HG03575 (cell line): ENCODE measurements at regions not wholly inside any gene's neighbourhood (a gene's known extent, or its start where the extent isn't known, plus 50 kb on each side); places are given as distances from the start of the nearest gene placed in this dataset.
"Not testable (repeated sequence)": the region's sequence is repeated elsewhere in the genome, so short reads cannot be mapped to it uniquely, and the experiment has no call there.

Source experiments
- ATAC-seq: cut with Tn5 transposase; IDR thresholded peaks from one replicate; pipeline ENCODE4 v1.9.1; 2021; ENCODE audit not compliant: unreplicated experiment, insufficient number of reproducible peaks, low FRiP score; ENCODE audit errors: extremely low read depth

DNA sequence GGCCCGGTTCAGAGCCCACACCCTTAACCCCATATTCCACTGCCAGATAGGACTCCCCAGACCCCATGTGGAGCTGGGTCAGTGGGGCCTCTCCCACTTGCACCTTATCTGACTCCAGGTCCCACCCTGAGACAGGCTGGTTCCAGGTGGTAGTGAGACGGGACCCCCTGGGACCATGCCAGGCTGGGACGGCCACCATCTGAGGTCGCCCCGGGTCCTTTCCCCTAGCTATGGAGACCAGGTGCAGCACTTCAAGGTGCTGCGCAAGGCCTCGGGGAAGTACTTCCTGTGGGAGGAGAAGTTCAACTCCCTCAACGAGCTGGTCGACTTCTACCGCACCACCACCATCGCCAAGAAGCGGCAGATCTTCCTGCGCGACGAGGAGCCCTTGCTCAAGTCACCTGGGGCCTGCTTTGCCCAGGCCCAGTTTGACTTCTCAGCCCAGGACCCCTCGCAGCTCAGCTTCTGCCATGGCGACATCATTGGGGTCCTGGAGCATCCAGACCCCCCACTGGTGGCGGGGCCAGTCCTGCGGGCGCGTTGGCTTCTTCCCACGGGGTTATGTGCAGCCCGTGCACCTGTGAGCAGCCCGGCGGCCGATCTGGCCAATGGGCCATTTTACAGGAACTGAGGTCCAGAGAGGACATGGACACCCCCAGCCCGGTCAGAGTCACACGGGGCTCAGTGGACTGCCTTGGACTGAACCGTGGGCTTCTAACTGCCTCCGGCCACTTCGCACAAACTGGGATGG is 410.5 kb upstream of the CAMK1G start:
- ATAC-seq, result not testable (repeated sequence)

DNA sequence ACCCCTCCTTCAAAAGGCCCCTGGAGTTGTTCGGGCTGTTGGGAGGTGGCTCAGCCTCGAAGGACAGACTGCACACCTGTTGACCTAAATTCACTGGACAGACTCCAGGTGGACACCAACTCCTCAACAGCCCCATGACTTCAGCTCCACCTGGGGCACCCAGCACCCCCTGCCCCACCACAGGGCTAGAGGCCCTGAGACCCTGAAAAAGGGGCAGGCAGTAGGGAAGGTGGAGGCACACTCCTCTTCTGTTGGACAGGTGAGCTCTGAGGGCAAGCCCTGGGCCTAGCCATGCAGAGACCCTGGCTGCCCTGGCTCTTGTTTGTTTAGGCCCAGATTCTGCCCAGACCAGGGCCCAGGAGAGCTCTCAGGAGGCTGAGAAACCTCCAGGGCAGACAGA is 409.7 kb upstream of the CAMK1G start:
- not testable (repeated sequence) for ATAC-seq

DNA sequence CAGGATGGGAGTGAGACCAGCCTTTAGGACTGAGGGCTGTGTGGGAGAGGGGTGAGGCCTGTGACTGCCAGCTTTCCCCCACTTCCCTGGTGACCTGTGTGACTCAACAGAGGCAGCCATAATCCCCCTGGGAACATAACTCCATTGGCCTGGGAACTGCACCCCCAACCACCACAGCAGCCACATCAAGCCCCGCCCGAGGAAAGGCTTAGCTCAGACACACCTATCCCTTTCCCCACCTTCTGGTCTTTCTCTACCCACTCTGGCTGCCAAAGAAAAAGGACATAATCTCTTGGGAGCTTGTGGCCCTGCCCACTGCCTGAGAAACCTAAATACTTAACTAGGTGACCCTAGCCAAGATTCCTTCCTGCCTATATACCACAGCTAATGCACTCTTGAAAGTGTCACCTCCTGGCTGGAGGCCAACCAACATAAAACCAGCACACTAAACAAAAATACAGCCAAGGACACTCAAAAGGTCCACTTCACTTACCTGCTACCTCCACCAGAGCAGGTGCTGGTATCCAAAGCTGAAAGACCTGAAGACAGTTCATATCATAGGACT is 406.6 kb upstream of the CAMK1G start:
- ATAC-seq, result no peak

DNA sequence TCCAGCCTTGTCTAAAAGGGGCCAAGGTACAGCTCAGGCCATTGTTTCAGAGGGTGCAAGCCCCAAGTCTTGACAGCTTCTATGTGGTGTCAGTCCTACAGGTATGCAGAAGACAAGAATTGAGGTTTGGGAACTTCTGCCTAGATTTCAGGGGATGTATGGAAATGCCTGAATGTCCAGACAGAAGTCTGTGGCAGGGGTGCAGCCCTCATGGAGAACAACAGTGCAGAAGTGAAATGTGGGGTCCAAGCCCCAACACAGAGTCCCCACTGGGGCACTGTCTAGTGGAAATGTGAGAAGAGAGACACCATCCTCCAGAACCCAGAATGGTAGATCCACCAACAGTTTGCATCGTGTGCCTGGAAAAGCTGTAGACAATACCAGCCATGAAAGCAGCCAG is 400.3 kb upstream of the CAMK1G start:
- no peak for ATAC-seq

DNA sequence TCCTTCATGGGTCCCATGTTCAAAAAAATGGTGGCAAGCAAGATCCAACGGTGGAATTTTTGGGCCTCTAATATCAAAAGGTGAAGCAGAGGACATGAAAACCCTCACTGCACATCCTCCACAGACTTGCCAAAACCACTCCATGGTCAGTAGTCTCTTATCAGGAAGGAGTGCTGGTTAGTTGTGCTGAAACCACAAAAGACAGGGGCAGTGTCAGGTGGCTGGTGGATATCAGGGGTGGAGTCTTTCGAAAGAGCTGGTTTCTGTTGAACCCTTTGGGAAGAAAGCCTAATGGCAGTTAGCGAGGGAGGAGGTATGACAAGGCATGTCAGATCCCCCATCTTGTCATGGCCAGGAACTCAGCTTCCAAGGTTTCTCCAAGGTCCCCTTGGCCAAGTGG is 395.9 kb upstream of the CAMK1G start:
- no peak for ATAC-seq

DNA sequence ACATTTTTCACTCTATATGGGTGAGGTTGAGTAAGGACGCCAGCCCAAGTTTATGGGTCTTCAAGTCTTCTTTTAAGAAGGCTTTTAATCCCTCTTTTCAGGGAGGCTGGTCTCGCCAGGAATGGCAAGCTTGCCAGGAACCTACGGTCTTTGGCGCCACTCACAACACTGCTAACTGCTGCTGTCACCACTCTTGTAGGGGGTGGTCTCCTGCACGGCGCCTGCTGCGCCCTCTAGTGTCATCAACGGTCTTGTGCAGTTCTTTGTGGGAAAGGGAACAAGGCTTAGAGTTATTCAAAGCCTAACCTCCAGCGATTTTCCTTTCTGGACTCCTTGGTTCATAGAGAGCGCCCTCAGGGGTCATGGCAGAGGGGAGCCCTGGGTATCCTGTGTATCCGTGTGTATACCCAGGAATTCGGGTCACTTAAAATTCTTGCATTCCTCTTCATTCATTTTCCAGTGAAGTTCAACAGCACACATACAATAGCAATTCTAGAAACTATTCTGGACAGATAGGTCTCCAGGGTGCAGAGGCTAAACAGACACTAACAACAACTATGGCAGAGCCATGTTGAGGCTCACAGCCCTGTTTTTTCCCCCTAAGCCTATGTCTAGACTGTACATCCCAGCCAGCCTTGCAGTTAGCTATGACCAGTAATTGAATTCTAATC is 392.8 kb upstream of the CAMK1G start:
- no peak for ATAC-seq

DNA sequence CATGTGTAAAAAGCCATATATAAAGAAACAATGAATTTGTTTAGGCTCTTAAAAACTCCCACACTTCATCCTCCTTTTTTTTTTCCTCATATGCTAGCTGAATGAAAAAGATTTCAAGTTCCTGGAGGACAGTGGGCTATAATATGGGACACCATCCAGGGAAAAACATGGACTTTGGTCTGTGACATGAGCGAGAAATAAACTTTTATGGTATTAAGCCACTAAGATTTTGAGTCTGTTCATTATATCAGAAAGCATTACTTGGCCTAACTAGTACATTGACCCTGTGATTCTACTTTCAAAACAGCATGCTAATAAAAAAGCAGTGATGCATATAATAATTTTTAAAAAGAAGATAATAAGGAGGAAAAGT is 392.3 kb upstream of the CAMK1G start:
- no peak for ATAC-seq

DNA sequence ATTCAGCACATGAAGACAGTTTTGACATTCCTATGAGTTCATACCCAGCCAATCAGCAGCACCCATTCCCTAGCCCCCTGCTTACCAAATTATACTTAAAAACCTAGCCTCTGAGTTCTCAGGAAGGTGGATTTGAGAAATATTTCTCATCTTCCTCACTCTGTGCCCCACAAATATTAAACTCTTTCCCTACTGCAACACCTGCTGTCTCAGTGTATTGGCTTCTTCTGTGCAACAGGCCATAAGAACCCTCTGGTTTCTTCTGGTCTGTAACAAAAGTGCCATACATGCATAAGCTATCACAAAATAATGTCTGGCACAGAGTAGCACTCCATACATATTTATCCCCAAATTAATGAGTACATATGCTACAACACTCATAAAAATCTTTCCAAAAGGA is 387.4 kb upstream of the CAMK1G start:
- ATAC-seq, result no peak

DNA sequence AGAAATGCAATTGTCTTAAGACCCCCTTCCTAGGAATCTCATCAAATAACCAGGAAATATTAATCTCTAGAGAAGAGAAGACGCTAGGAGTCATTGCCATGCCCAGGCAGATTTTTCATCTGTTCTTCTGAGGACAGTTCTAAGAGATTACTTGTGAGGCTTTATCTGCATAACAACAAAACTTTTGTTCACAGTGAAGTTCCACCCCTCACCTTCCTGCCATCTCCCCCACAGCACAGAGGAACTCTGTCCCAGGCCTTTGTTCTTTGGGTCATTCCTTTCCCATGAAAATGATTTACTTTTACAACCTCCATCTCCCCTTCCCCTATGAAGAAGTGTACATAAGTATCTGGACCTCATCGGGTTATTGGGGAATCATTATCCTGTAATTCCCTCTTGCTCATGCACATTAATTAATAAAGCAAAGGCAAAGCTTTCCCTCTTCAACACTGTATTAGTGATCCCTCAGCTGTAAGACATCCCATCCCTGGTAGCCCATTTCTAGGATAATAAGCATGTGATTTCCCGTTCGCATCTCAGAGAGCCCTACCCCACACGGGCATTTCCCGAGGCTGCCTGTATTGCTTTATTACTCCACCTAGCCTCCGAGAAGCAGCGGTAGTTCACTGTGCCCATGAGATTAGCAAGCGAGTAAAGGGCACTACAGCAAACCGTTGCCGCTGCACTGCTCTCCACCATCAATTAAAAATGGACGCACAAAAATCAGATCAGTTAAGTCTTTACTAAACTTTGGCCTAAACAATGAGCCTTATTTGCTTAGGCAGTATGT is 384.4 kb upstream of the CAMK1G start:
- ATAC-seq, result no peak

DNA sequence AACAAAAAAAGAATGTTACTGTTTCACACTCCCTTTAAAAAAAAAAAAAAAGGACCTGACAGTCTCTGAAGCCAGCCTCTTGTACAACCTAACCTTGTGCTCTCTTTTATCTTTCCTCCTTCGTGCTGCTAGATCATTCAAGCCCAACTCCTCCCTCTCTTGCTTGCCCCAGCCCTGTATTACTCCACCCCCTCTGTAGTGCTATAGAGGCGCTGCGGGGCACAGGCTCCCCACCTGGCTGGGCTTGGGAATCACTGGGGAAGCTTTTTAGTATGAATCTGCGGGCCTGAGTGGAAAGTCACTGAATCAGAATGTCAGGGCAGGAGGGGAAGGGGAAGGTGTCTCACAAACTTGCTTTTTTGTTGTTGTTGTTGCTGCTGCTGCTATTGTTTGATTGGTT is 383.7 kb upstream of the CAMK1G start:
- ATAC-seq, result no peak

DNA sequence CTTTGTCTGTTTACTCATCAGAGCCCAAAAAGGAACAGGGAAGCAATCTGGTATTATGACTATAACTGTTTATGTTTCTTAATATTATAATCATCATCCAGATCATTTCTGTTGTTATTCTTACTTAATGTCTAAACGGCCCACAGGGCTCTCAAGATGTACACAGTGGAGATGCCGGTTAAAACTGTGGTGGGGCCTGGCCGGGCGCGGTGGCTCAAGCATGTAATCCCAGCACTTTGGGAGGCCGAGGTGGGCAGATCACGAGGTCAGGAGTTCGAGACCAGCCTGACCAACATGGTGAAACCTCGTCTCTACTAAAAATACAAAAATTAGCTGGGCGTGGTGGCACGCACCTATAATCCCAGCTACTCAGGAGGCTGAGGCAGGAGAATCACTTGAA is 381.2 kb upstream of the CAMK1G start:
- not testable (repeated sequence) for ATAC-seq

DNA sequence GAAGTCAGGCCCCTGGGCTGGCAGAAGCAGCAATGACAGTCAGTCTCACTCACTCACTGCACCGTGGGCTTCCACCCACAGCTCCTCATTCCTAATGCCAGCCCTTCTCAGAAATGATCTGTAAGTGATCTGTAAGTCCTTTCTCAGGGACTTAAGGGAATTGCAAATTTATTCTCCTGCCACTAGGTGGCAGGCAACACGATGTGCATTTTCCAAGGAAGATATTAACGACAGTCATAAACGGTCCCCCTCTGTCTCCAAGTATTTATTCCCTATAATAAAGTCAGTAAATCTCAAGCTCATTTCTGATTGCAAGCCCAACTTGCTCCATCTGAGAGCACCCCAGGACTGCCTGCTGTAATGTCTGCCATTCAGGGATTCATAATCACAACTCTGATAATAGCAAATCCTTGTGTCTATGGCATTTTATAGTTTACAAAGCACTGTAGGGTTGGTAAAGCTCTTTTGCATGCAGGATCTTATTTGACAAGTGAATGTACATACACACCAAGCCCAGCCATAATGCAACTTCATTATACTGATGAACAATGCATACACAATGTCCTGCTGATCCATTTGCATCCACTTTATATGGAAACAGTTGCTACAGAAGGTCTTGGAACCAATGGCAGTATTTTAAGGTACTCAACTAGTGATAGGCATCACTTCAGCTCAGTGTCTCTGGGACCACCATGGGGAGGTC is 380.5 kb upstream of the CAMK1G start:
- no peak for ATAC-seq

DNA sequence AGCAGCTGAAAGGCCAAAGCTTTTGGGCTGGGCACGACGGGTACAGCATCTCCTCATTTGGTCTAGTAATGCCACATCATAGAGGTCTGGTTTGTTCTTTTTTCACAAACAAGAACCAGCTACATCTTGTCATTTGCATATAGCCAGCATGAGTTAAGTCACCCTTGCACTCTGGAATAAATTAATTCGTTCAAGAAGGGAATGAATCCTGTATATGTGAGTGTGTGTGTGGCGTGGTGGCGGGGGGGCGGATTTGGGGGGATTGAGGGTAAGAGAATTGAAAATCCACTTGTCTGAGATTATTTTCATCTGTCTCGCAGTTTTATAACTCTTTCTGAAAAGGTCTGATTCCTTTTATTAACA is 380.0 kb upstream of the CAMK1G start:
- no peak for ATAC-seq

DNA sequence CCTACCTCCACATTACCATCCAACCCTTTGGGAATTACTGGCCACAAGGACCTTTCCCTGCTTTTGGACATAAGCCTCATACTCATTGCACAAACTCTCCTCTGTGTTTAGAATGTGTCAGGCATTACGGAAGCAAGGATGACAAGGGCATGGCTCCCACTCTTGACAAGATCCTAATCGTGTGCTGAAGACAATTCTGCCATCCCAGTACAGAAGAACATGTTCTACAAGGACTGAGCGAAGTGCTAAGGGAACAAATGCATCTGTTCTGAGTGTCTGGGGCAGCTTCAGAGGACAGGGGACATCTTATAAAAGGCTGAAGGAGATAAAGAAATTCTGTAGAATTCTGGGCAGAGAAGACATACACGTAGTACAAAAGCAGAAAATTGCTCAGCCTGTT is 378.5 kb upstream of the CAMK1G start:
- ATAC-seq, result no peak

DNA sequence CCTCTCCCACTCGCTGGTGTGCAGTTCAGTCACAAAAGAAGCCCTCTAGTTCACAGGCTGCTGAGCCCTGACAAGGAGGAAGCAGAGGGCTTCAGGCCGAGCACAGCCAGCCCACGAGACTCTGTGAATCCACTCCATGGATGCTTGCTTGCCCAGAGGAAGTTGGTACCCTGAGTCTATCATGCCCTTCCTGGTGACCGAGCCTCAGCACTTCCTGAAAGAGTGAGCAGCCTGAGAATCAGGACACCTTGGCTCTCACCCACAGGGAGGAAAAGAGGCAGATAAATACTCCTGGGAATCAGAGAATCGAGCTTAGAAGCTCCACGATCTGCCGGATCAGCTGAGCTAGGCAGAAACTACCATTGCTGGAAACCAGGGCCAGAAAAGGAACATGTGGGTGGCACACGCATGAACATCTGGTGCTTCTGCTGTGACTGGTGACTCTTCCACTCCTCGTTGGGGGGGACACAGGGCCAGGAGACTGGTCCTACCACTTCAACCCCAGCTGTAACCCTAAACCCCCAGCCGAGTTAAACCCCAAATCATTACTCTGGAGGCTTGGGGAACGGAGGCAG is 376.3 kb upstream of the CAMK1G start:
- no peak for ATAC-seq

DNA sequence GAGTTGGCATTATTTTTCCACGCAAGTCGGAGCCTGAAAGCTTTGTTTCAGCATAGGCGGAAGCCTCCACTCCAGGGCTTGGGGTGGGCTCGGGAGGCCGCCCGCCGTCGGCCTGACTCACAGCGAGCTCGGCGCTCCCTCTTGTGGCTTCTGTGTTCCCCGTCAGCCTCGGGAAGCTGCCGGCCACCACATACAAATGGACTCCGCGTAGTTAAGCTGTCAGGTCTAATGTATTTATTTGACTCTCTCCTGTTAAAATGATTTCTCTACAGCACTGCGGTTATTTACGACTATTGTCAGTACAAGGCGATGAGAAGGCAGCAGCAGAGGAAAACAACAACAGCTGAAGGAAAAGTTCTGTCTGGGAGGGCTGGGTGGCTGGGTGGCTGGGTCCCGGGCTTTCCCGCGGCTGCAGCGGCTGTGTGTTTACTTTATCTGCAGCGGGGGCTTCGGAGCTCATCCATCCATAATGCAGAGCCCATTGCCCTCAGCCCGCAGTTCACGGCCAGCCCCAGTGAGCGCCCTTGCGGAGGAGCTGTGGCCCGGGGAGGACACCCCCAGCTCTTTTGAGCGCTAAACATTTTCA is 375.7 kb upstream of the CAMK1G start:
- ATAC-seq, result no peak

DNA sequence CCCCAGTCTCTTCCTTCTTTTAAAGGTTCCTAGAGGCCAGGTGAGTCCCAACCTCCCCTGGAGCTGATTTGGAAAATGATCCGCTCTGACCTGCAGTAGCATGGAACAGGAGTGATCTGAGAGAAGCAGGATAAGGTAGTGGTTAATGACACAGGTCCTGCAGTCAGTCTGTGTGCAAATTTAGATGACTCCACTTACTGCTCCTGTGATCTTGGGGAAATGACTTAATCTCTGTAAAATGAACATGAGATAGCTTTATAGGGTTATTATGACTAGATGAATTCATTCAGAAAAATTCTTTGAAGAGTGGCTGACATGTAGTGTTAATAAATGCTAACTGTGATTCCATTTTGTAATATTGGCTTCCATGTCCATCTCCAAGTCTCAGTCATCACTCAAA is 374.9 kb upstream of the CAMK1G start:
- no peak for ATAC-seq

DNA sequence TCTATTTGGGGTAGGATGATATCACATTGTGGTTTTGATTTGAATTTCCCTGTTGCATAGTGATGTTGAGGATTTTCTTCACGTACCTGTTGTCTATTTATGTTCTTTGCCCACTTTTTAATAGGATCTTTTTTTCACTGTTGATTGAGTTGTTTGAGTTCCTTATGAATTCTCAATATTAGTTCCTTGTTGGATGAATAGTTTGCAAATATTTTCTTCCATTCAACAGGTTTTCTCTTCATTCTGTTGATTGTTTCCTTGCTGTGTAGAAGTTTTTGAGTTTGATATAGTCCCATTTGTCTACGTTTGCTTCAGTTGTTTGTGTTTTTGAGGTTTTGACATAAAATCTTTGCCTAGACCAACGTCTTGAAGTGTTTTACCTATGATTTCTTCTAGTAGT is 369.5 kb upstream of the CAMK1G start:
- ATAC-seq, result no peak

DNA sequence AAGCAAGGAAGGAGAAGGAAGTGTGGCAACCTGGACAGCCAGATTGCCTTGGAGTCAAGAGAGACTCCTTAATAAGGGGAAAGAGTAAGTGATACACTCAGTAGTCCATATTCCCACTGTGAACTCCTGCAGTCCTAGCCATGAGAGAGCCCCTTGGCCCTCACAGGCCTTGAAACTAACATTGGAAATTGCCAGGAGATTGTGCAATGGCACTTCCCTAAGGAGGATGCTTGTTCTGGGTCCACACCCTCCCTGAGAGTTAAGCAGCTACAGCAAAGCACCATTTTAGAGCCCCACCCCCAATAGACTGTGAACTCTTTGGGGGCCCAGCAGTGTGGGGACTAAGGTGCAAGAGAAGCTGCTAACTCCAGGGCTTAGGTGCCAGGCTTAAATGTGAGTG is 367.7 kb upstream of the CAMK1G start:
- no peak for ATAC-seq
